ENCODE measurements at regions not wholly inside any gene's neighbourhood (a gene's known extent, or its start where the extent isn't known, plus 50 kb on each side); places are given as distances from the start of the nearest gene placed in this dataset.
A peak's percentile ranks its signal among the peaks of the same experiment; 100 is the strongest.

- ATAC-seq = no peak
- no peak for TF ChIP-seq CREB5 (CRISPR knock-in tag; IDR thresholded peaks at IDR 0.05; ENCODE audit: low read depth)
- TF ChIP-seq POU6F1 (CRISPR knock-in tag; IDR thresholded peaks at IDR 0.05; ENCODE audit: borderline replicate concordance, low read depth) = no peak
- TF ChIP-seq ARNTL (CRISPR knock-in tag; IDR thresholded peaks at IDR 0.05; ENCODE audit: borderline replicate concordance, low read depth) = no peak
- no peak for TF ChIP-seq GLIS3 (CRISPR knock-in tag; IDR thresholded peaks at IDR 0.05)
- no peak for TF ChIP-seq ESRRG (CRISPR knock-in tag; IDR thresholded peaks at IDR 0.05)
- TF ChIP-seq ZNF8 (CRISPR knock-in tag; IDR thresholded peaks at IDR 0.05) = no peak
- TF ChIP-seq PATZ1 (CRISPR knock-in tag; IDR thresholded peaks at IDR 0.05; ENCODE audit: borderline replicate concordance) = no peak
- TF ChIP-seq ZFP30 (CRISPR knock-in tag; IDR thresholded peaks at IDR 0.05) = no peak
These were observed 1136.6 kb downstream of the FAT4 start for GRCh38 chr4:126451237-126451873.

- no peak for ATAC-seq
- no peak for TF ChIP-seq RARB (CRISPR knock-in tag; IDR thresholded peaks at IDR 0.05)
- TF ChIP-seq ESRRG (CRISPR knock-in tag; IDR thresholded peaks at IDR 0.05) = no peak
- no peak for TF ChIP-seq CSDC2 (CRISPR knock-in tag; IDR thresholded peaks at IDR 0.05)
- no peak for TF ChIP-seq CREB5 (CRISPR knock-in tag; IDR thresholded peaks at IDR 0.05; ENCODE audit: low read depth)
- TF ChIP-seq TSHZ2 (CRISPR knock-in tag; IDR thresholded peaks at IDR 0.05) = no peak
- no peak for TF ChIP-seq BACH2 (CRISPR knock-in tag; IDR thresholded peaks at IDR 0.05; ENCODE audit: borderline replicate concordance)
- TF ChIP-seq ZFP30 (CRISPR knock-in tag; IDR thresholded peaks at IDR 0.05) = no peak
- TF ChIP-seq OSR1 (CRISPR knock-in tag; IDR thresholded peaks at IDR 0.05) = no peak
- TF ChIP-seq ZFP3 (CRISPR knock-in tag; IDR thresholded peaks at IDR 0.05) = no peak
- no peak for TF ChIP-seq PPARA (CRISPR knock-in tag; IDR thresholded peaks at IDR 0.05; ENCODE audit: borderline replicate concordance)
- TF ChIP-seq GLIS3 (CRISPR knock-in tag; IDR thresholded peaks at IDR 0.05) = no peak
- TF ChIP-seq PATZ1 (CRISPR knock-in tag; IDR thresholded peaks at IDR 0.05; ENCODE audit: borderline replicate concordance) = no peak
- TF ChIP-seq ZNF565 (CRISPR knock-in tag; conservative IDR thresholded peaks at IDR 0.05; ENCODE audit: low read depth) = no peak
These were observed 1141.1 kb downstream of the FAT4 start for GRCh38 chr4:126455865-126456264.

- ATAC-seq = no peak
- TF ChIP-seq ZNF565 (CRISPR knock-in tag; conservative IDR thresholded peaks at IDR 0.05; ENCODE audit: low read depth) (no peak), ZC3H10 (CRISPR knock-in tag; IDR thresholded peaks at IDR 0.05) (no peak), BACH2 (CRISPR knock-in tag; IDR thresholded peaks at IDR 0.05; ENCODE audit: borderline replicate concordance) (no peak), POU6F1 (CRISPR knock-in tag; IDR thresholded peaks at IDR 0.05; ENCODE audit: borderline replicate concordance, low read depth) (no peak), ESRRG (CRISPR knock-in tag; IDR thresholded peaks at IDR 0.05) (no peak), TOX (CRISPR knock-in tag; IDR thresholded peaks at IDR 0.05; ENCODE audit: borderline replicate concordance) (no peak), ZFP3 (CRISPR knock-in tag; IDR thresholded peaks at IDR 0.05) (no peak), PPARA (CRISPR knock-in tag; IDR thresholded peaks at IDR 0.05; ENCODE audit: borderline replicate concordance) (no peak), ZFP30 (CRISPR knock-in tag; IDR thresholded peaks at IDR 0.05) (no peak), CSRNP3 (CRISPR knock-in tag; IDR thresholded peaks at IDR 0.05) (0 out of 2 replicates have a peak, but pooled peaks have one; percentile 29), OSR1 (CRISPR knock-in tag; IDR thresholded peaks at IDR 0.05) (no peak), RARB (CRISPR knock-in tag; IDR thresholded peaks at IDR 0.05) (no peak), ZNF8 (CRISPR knock-in tag; IDR thresholded peaks at IDR 0.05) (no peak), ISL1 (CRISPR knock-in tag; IDR thresholded peaks at IDR 0.05) (no peak), TCF4 (CRISPR knock-in tag; IDR thresholded peaks at IDR 0.05; ENCODE audit: borderline replicate concordance) (peak; percentile 88), ARNTL (CRISPR knock-in tag; IDR thresholded peaks at IDR 0.05; ENCODE audit: borderline replicate concordance, low read depth) (no peak)
These were observed 1144.2 kb downstream of the FAT4 start for GRCh38 chr4:126458993-126459392.
